GM21367 (cell line): ENCODE measurements at regions not wholly inside any gene's neighbourhood (a gene's known extent, or its start where the extent isn't known, plus 50 kb on each side); places are given as distances from the start of the nearest gene placed in this dataset.
"Not testable (repeated sequence)": the region's sequence is repeated elsewhere in the genome, so short reads cannot be mapped to it uniquely, and the experiment has no call there.

ENCODE experiments used
- ATAC-seq: cut with Tn5 transposase; IDR thresholded peaks from one replicate; pipeline ENCODE4 v1.9.1; 2021; ENCODE audit not compliant: unreplicated experiment

DNA sequence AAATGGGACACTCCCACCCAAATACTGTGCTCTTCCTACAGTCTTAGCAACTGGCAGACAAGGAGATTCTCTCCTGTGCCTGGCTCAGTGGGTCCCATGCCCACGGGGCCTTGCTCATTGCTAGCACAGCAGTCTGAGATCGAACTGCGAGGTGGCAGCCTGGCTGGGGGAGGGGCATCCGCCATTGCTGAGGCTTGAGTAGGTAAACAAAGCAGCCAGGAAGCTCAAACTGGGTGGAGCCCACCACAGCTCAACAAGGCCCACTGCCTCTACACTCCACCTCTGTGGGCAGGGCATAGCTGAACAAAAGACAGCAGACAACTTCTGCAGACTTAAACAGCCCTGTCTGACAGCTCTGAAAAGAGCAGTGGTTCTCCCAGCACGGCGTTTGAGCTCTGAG is 174.8 kb downstream of the COL12A1 start:
- not testable (repeated sequence) for ATAC-seq

DNA sequence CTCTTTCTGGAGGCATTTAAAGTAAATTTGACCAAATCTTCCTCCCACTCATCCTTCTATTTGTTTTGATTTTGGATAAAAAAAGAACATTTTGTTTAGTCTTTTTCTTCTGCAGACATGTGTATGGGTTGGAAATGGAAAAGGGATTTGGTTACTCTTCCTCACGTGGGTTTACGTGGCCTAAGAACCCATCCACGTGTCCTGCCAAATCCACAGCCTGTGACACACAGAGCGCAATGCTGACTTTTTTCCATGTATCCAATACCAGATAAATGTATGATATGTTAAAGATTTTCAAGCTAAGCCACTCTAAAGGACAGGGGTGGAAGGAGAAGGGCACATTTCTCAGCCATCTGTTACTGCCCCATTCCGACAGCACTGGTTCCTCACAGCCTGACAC is 176.5 kb downstream of the COL12A1 start:
- no peak for ATAC-seq

DNA sequence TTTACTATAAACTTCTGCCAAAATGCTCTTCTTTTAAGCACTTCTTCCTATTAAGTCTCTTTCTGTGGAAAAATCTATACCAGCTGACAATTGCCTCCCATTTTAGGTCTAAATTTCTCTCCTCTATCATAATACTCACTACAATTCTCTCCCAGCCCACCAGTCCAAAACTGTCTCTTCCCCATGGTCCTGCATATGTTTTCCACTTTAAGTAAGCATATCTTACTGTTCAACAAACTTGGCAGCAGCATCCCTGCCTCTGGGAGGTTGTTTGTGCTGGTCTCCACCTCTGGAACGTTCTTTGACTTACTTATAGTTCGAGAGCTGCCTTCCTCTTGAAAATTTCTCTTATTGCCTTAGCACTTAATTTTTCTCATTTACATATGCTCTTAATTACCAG is 180.5 kb downstream of the COL12A1 start:
- no peak for ATAC-seq

DNA sequence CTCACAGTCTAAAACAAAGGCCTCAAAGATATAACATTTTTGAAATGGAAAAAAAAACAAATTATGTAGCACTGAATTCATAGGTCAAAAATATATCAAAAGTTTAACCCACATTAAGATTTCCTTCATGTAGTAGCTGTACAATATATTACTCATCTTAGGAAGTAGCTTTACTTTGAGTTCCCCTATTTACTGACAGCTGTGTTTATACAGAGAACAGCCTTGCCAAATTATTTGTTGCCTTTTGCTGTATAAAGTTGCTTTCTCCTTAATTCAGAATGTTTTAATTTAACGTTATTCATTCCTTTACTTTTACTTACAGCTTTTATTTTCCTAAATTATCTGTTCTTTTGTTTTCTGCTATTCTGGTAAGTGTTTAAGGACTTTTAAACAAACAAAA is 181.0 kb downstream of the COL12A1 start:
- ATAC-seq: no peak

- ATAC-seq: no peak
These were observed 182.2 kb downstream of the COL12A1 start for GRCh38 chr6:75023634-75024033.

DNA sequence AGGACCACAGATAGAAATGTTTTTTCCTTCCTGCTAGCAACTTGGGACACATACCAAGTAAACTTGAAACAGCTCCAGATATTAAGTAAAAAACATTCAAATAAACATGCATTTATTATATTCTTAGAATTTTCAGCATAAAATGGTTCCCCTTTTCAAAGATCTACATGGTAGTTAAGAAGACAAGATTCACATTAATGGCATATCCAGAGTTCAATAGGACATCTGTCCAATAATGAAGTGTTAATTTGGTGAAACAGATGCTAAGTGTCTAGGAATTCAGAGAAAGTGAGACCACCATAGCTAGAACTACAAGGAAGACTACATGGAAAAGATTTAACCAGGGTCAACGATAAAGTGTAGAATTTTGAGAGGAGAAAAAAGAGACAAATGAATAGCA is 184.9 kb downstream of the COL12A1 start:
- no peak for ATAC-seq

GRCh38 chr6:75020376-75020775 is 185.5 kb downstream of the COL12A1 start:
- ATAC-seq: no peak

DNA sequence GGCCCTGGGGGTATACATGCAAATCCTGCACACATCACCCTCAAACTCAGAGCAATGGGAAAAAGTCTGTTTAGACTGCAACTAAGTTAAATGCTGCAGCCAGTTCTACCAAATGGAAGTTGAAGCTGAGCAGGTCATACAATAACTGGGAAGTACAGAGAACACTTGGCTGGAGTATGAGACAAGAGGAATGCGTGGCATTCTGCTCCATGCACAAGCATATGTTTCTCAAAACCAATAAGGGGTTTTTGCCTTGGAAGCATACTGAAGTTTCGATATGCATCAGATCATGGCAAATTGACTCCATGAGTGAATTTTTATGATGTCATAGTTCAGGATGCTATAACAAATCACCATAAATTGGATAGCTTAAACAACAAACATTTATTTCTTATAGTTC is 193.8 kb downstream of the COL12A1 start:
- no peak for ATAC-seq

DNA sequence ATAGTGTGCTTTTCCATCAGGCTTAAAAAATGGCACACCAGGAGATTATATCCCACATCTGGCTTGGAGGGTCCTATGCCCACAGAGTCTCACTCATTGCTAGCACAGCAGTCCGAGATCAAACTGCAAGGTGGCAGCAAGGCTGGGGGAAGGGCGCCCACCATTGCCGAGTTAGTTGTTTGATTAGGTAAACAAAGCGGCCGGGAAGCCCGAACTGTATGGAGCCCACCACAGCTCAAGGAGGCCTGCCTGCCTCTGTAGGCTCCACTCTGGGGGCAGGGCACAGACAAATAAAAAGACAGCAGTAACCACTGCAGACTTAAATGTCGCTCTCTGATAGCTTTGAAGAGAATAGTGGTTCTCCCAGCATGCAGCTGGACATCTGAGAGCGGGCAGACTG is 201.9 kb downstream of the COL12A1 start:
- not testable (repeated sequence) for ATAC-seq

DNA sequence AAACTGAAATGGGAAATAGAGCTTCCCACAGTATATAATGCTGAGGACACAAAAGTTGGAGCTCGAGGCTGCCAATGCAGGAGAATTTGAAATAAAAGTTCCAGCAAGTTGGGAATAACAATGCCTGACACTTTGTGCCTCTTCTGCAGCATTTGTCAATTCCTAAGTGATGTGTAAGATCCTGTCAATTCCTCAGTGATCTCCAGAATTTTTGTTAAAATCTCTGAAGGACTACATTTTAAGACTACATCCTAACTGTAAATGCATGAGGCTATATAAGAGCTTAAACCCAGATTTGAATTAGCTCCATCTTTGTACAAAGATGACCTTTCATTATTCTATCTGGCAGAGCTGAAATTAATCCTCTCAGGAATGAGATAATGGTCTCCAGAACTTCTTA is 208.2 kb downstream of the COL12A1 start:
- ATAC-seq: no peak

DNA sequence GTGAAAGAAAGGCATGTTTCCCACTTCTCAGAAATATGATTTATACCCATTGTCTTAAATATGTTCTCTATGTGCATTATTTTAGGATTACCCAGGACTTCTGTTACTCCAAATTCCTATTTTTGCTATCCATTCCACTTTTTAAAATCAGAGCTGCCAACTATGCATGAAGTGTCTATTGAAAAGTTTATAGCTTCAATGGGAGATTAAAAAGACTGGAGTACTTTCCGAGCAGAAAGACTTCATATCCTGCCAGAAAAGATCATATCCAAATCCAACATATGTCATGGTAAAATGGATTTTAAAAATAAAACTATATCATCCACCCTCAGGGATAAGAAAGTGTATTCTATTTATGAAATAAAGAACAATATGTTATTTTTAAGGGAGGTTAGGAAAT is 212.7 kb downstream of the COL12A1 start:
- no peak for ATAC-seq

- ATAC-seq: no peak
These were observed 214.1 kb downstream of the COL12A1 start for GRCh38 chr6:74991573-74992332.

- ATAC-seq: no peak
These were observed 226.6 kb downstream of the COL12A1 start for GRCh38 chr6:74979065-74979766.

- no peak for ATAC-seq
These were observed 229.2 kb downstream of the COL12A1 start for GRCh38 chr6:74976701-74977100.

DNA sequence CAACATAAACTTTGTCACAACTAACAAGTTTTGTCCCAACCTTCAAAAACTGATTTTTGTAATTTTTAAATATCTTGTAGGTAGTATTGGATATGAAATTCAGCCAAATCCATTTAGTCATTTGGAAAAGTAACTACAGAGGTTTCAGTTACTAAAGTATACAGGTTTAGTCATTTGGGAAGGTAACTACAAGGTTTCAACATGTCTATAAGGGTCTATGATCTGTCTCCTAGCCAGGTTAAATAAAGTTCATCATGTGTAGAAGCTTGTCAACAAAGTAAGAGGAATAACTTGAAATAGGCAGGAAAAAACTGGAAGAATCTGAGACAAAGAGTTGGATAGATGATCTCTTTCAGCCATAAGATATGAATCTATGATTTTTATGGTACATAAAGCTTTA is 229.8 kb downstream of the COL12A1 start:
- no peak for ATAC-seq

DNA sequence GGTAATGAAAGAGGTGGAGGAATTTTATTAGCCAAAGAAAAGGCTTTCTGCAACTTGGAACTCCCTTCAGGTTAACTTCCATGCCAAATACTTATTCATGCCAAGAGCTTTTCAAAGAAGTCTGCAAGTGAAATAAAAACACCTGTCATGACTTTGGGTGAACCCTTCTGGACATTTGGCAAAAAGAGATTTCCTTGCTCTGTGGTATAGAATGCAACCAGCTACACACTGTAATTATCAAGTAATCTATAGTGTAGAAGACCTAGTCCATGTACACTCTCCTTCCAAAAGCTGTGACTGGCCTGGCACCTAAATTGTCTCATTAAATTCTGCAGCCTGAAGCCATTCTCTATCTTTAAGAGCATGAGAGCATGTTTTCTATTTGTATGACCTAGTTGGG is 232.3 kb downstream of the COL12A1 start:
- ATAC-seq: no peak

DNA sequence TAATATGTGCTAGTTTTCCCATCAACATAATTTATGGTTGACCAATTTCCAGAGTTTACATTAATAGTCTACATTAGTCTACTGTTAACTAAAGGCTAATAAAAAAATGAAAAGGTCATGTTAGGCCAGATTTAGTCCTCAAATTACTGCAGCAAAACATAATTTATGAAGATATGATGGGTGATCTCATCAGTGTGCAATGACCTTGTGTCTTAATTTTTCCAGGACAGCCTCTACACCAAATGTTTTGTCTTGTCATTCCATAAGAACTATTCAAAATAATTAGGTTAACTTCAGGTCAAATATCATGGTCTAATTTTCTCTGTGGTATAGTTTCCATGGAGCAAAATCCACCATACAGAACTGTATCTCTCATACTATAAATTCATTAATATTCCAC is 234.2 kb downstream of the COL12A1 start:
- no peak for ATAC-seq

DNA sequence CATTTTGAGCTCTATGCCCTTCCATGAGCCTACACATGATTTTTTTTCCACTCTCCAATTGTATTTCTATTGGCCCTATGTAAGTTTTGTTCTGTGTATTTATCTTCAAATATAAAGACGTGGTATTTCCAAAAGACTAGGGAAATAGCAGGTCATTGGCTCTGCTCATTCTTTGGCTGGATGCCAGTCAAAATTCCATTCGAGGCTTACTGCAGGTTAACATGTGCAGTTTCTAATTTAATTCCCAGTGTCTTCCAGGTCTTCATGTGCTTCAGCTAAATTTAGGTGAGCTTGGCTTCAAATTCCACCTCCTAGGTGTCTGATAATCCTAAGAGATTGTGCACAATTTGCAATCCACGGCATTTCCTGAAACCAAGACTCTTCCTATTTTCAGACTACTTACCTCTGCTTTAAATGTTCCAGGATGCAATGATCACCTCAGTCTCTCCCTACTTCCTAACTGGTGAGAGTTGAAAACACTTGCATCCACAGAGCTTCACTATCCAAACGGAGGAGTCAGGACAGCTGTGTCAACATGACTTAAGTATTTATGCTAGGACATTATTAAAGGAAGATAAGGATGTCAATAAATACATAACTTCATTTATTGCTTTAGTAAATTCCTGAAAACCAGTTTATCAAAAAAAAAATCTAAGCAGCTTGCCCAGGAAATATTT is 236.1 kb downstream of the COL12A1 start:
- no peak for ATAC-seq

DNA sequence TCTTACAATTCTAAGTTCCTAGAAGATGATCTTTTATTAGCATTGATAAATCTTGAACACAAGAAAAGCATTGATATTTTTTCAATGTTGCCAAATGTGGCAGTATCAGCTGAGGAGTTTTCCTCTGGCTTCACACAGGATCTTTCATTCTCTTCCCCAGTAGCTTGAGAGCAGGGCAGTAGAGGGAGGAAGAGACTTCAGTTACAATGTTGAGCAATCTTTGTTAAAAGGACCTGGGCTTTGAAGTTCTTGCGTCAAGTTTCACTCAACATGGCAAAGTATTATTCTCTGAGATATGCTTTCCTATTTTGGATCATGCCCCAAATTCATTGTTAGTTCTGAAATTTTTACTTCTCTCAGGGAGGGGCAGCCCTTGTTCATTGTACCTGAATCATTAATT is 238.0 kb downstream of the COL12A1 start:
- ATAC-seq: no peak

DNA sequence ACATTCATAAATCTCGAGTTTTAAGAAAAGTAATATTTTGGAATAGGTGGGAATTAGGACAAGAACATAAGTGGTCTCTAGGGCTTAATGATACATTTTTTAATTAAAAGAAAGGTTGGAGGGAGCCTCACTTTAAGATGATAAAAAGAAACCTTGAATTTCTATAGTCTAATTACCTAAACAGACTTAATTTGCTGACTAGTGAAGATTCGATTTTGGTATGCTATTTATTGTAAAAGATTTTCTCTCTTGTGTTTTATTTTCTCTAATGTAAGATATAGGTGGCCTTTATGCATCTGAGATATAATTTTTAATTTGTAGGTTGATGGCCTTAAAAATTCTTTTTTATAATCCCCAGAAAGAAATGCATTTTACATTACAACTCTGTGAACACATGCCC is 239.1 kb downstream of the COL12A1 start:
- no peak for ATAC-seq

DNA sequence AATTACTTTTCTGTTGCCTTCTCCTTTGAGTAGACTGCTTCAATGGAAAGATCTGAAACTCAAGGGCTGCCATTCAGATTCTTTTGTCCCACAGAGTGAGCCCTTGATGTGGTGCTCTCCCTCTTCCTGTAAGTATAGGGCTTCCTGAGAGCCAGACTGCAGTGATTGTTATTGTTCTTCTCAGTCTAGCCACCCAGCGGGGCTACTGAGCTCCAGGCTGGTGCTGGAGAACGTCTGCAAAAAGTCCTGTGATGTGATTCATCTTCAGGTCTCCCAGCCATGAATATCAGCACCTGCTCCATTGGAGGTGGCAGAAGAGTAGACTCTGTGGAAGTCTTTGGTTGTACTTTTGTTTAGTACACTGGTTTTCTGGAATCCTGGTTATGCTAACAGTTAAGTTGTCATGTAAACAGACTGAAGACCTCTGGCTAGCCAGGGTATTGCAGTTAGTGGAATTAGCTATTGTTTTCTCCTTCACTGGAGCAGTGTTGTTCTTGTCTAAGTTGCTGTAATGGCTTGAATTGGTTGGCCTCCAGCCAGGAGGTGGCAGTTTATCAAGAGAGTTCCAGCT is 240.9 kb downstream of the COL12A1 start:
- ATAC-seq: no peak
